K562 (cell line): ENCODE measurements at regions not wholly inside any gene's neighbourhood (a gene's known extent, or its start where the extent isn't known, plus 50 kb on each side); places are given as distances from the start of the nearest gene placed in this dataset.

Experiments
- ARID2 ChIP-seq: fragments of 450-650 bp; IDR thresholded peaks from 2 replicates; pipeline ENCODE4 v1.6.1; 2017; ENCODE audit warnings: antibody characterized with exemption, mild to moderate bottlenecking
- BRD9 ChIP-seq: fragments of 450-650 bp; IDR thresholded peaks from 2 replicates; pipeline ENCODE4 v1.6.1; 2018; ENCODE audit warnings: low read depth; ENCODE audit not compliant: partially characterized antibody
- CBFA2T3 ChIP-seq: fragments of 450-650 bp; IDR thresholded peaks from 2 replicates; pipeline ENCODE4 v1.6.1; 2017
- ELF2 ChIP-seq: fragments of 250-450 bp; sonication (Bioruptor Pico); IDR thresholded peaks from 2 replicates; pipeline ENCODE4 v1.5.0; 2021; ENCODE audit warnings: mild to moderate bottlenecking
- ESRRB ChIP-seq: fragments of 250-450 bp; sonication (Bioruptor Pico); IDR thresholded peaks from 2 replicates; pipeline ENCODE4 v1.5.0; 2020; ENCODE audit warnings: mild to moderate bottlenecking, moderate library complexity, borderline replicate concordance
- HMG20A ChIP-seq: fragments of 450-650 bp; formaldehyde crosslinking; conservative IDR thresholded peaks from 2 replicates; pipeline ENCODE4 v1.4.0; 2020; ENCODE audit warnings: mild to moderate bottlenecking, mixed read lengths
- HNRNPH1 ChIP-seq: fragments of 200-400 bp; formaldehyde crosslinking; optimal IDR thresholded peaks from 2 replicates; pipeline ENCODE3; 2017; ENCODE audit warnings: low read depth, mild to moderate bottlenecking, low read length, moderate library complexity
- HSF4 ChIP-seq: fragments of 250-450 bp; sonication (Bioruptor Pico); IDR thresholded peaks from 2 replicates; pipeline ENCODE4 v2.1.2; 2022; ENCODE audit warnings: mild to moderate bottlenecking, moderate library complexity, borderline replicate concordance
- KLF1 ChIP-seq: fragments of 450-650 bp; IDR thresholded peaks from 2 replicates; pipeline ENCODE4 v1.6.1; 2016; ENCODE audit warnings: missing genetic modification characterization, missing compliant biosample characterization
- MYC ChIP-seq, 2 experiments: fragments of 250-450 bp in 1 of 2; sonication (Bioruptor Pico) in 1 of 2; IDR thresholded peaks; 2 replicates each; pipeline versions ENCODE4 v1.5.1 to v1.6.1; 2012 to 2021; ENCODE audit warnings: low read depth in 2 of 2, borderline replicate concordance in 1 of 2, improper control_type of control experiment in 1 of 2, low read length in 1 of 2, mild to moderate bottlenecking in 1 of 2, moderate library complexity in 1 of 2
- NFE2 ChIP-seq: IDR thresholded peaks from 2 replicates; pipeline ENCODE4 v1.6.1; 2014; ENCODE audit warnings: antibody characterized with exemption, low read depth
- NFYB ChIP-seq: IDR thresholded peaks from 2 replicates; pipeline ENCODE4 v1.6.1; 2011; ENCODE audit warnings: mild to moderate bottlenecking, moderate library complexity; ENCODE audit not compliant: insufficient read length; ENCODE audit errors: extremely low read depth
- NR2C2 ChIP-seq, 2 experiments: fragments of 200-800 bp in 1 of 2; sonication (Bioruptor generic) in 1 of 2; sonication (generic) in 1 of 2; formaldehyde crosslinking in 1 of 2; IDR thresholded peaks; 2 replicates each; pipeline versions ENCODE4 v1.6.1 to v1.8.0; 2016 to 2022; ENCODE audit warnings: mild to moderate bottlenecking in 1 of 2, missing compliant biosample characterization in 1 of 2, missing genetic modification characterization in 1 of 2, missing genetic modification reagents in 1 of 2
- PPARD ChIP-seq: fragments of 250-450 bp; sonication (Bioruptor Pico); IDR thresholded peaks from 2 replicates; pipeline ENCODE4 v1.8.0; 2022; ENCODE audit warnings: inconsistent platforms, mild to moderate bottlenecking, moderate library complexity
- SMARCA4 ChIP-seq: fragments of 450-650 bp; IDR thresholded peaks from 2 replicates; pipeline ENCODE4 v1.6.1; 2016
- TEAD1 ChIP-seq, 2 experiments: fragments of 450-650 bp in 1 of 2; sonication (generic) in 1 of 2; formaldehyde crosslinking; IDR thresholded peaks; 2 replicates each; pipeline versions ENCODE4 v1.4.0 to v1.8.0; 2020 to 2022; ENCODE audit warnings: mild to moderate bottlenecking in 2 of 2, missing genetic modification reagents in 1 of 2
- TSC22D4 ChIP-seq: fragments of 450-650 bp; IDR thresholded peaks from 2 replicates; pipeline ENCODE4 v1.6.1; 2016; ENCODE audit warnings: missing genetic modification characterization, missing biosample characterization, control low read depth
- ZBTB7A ChIP-seq: IDR thresholded peaks from 2 replicates; pipeline ENCODE4 v1.6.1; 2011; ENCODE audit warnings: low read depth, mild to moderate bottlenecking, low read length, moderate library complexity, borderline replicate concordance; ENCODE audit not compliant: control insufficient read depth
- ZBTB8A ChIP-seq: fragments of 450-650 bp; IDR thresholded peaks from 2 replicates; pipeline ENCODE4 v1.6.1; 2018; ENCODE audit warnings: mild to moderate bottlenecking, moderate library complexity; ENCODE audit not compliant: partially characterized antibody
- TF ChIP-seq, protein P1 (sequence below): fragments of 450-650 bp; IDR thresholded peaks from 2 replicates; pipeline ENCODE4 v1.6.1; 2017; ENCODE audit warnings: antibody characterized with exemption, mild to moderate bottlenecking
- TF ChIP-seq, protein P2 (sequence below), 2 experiments: fragments of 450-650 bp in 1 of 2; IDR thresholded peaks; 2 replicates each; pipeline ENCODE4 v1.6.1; 2011 to 2017; ENCODE audit warnings: low read depth in 2 of 2, antibody characterized with exemption in 1 of 2, borderline replicate concordance in 1 of 2, low read length in 1 of 2, mild to moderate bottlenecking in 1 of 2, mixed read lengths in 1 of 2; ENCODE audit not compliant: control insufficient read depth in 1 of 2

DNA sequence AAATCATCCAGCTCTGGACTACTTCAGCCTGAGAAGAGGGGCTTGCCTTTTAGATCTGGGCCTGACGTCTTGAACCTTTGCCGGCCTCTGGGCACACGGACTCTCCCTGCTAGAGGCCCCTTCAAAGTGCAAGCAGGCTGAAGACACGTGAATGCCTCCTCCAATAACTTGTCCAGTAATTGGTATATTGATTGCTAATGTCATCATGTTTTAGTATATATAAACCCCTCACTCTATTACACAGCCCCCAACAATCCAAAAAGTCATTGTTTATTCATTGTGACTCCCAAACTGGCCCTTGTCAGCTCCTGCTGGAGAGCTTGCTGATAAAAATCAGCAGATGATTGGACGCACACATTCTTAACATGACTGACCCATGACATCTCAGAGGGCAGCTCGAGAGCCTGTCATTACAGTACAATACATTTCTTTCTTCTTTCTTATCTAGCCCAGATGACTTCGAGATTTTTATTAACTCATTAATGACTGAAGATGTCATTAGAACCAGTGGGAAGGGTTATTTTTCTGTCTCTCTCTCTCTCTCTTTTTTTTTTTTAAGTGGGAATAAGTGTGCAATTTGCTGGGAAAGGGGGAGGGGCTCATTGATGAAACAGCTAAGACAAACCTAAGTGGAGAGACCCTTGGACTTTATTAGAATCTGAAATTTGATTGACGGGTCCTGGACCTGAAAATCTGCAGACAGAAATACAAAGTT lies 65.5 kb upstream of the NR2F2 start (continued):
- TF ChIP-seq HMG20A (no peak), KLF1 (tag) (no peak), BRD9 (peak; percentile 35), NFE2 (peak; percentile 22; the same call in 1 of the 2 replicates), HSF4 (CRISPR knock-in tag) (no peak), TSC22D4 (no peak), ESRRB (CRISPR knock-in tag) (no peak), ELF2 (CRISPR knock-in tag) (no peak), PPARD (CRISPR knock-in tag) (no peak), TEAD1 (CRISPR knock-in tag; IDR thresholded peaks at IDR 0.05) (peak in 1 of 2 experiments; percentile 59; a peak in 1 of 4 replicates), MYC (IDR thresholded peaks at IDR 0.05; ENCODE audit: low read depth, low read length) (no peak), MYC (CRISPR knock-in tag; IDR thresholded peaks at IDR 0.05; ENCODE audit: borderline replicate concordance, low read depth) (no peak), CBFA2T3 (peak; percentile 3), ZBTB7A (no peak), ZBTB8A (no peak), SMARCA4 (peak; percentile 74), HNRNPH1 (no peak), NR2C2 (CRISPR knock-in tag; IDR thresholded peaks at IDR 0.05) (no peak), NR2C2 (tag; IDR thresholded peaks at IDR 0.05) (peak; percentile 79), NFYB (no peak), ARID2 (no peak)
- TF ChIP-seq, protein P1, sequence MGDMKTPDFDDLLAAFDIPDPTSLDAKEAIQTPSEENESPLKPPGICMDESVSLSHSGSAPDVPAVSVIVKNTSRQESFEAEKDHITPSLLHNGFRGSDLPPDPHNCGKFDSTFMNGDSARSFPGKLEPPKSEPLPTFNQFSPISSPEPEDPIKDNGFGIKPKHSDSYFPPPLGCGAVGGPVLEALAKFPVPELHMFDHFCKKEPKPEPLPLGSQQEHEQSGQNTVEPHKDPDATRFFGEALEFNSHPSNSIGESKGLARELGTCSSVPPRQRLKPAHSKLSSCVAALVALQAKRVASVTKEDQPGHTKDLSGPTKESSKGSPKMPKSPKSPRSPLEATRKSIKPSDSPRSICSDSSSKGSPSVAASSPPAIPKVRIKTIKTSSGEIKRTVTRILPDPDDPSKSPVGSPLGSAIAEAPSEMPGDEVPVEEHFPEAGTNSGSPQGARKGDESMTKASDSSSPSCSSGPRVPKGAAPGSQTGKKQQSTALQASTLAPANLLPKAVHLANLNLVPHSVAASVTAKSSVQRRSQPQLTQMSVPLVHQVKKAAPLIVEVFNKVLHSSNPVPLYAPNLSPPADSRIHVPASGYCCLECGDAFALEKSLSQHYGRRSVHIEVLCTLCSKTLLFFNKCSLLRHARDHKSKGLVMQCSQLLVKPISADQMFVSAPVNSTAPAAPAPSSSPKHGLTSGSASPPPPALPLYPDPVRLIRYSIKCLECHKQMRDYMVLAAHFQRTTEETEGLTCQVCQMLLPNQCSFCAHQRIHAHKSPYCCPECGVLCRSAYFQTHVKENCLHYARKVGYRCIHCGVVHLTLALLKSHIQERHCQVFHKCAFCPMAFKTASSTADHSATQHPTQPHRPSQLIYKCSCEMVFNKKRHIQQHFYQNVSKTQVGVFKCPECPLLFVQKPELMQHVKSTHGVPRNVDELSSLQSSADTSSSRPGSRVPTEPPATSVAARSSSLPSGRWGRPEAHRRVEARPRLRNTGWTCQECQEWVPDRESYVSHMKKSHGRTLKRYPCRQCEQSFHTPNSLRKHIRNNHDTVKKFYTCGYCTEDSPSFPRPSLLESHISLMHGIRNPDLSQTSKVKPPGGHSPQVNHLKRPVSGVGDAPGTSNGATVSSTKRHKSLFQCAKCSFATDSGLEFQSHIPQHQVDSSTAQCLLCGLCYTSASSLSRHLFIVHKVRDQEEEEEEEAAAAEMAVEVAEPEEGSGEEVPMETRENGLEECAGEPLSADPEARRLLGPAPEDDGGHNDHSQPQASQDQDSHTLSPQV = 0 out of 2 replicates have a peak, but pooled peaks have one; percentile 47
- TF ChIP-seq, protein P2, sequence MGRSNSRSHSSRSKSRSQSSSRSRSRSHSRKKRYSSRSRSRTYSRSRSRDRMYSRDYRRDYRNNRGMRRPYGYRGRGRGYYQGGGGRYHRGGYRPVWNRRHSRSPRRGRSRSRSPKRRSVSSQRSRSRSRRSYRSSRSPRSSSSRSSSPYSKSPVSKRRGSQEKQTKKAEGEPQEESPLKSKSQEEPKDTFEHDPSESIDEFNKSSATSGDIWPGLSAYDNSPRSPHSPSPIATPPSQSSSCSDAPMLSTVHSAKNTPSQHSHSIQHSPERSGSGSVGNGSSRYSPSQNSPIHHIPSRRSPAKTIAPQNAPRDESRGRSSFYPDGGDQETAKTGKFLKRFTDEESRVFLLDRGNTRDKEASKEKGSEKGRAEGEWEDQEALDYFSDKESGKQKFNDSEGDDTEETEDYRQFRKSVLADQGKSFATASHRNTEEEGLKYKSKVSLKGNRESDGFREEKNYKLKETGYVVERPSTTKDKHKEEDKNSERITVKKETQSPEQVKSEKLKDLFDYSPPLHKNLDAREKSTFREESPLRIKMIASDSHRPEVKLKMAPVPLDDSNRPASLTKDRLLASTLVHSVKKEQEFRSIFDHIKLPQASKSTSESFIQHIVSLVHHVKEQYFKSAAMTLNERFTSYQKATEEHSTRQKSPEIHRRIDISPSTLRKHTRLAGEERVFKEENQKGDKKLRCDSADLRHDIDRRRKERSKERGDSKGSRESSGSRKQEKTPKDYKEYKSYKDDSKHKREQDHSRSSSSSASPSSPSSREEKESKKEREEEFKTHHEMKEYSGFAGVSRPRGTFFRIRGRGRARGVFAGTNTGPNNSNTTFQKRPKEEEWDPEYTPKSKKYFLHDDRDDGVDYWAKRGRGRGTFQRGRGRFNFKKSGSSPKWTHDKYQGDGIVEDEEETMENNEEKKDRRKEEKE (IDR thresholded peaks at IDR 0.05; ENCODE audit: borderline replicate concordance in 1 of 2, control insufficient read depth in 1 of 2, low read depth in 2 of 2, low read length in 1 of 2) = no peak
